ENCODE measurements at regions not wholly inside any gene's neighbourhood (a gene's known extent, or its start where the extent isn't known, plus 50 kb on each side); places are given as distances from the start of the nearest gene placed in this dataset.

DNA sequence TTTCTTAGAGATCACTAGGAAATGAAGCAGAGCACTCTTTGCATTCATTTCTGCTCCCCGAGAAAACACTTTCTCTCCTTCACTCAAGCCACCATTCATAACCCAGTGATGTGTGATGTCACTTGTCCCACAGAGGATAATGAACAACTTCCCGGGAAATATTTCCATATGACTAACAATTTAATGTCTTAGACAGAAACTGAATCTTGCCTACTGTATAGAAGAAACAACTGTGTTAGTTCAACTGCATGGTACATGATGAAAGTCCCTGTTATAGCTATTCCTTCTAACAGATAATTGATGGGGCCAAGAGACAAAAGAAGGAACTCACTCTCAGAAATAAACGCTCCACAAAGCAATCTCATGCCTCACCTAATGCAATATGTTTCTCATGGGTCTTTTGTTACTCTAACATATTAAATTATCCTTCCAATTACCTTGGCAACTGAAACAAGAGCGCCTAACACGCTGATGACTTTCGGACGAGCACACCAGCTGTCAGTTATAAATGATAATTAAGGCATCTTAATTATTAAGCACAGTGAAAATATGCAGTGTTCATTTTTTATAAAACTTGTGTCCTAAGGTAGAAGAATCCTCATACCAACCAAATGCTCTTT, 113.7 kb upstream of the TLR3 start:
- TF ChIP-seq, protein P1, sequence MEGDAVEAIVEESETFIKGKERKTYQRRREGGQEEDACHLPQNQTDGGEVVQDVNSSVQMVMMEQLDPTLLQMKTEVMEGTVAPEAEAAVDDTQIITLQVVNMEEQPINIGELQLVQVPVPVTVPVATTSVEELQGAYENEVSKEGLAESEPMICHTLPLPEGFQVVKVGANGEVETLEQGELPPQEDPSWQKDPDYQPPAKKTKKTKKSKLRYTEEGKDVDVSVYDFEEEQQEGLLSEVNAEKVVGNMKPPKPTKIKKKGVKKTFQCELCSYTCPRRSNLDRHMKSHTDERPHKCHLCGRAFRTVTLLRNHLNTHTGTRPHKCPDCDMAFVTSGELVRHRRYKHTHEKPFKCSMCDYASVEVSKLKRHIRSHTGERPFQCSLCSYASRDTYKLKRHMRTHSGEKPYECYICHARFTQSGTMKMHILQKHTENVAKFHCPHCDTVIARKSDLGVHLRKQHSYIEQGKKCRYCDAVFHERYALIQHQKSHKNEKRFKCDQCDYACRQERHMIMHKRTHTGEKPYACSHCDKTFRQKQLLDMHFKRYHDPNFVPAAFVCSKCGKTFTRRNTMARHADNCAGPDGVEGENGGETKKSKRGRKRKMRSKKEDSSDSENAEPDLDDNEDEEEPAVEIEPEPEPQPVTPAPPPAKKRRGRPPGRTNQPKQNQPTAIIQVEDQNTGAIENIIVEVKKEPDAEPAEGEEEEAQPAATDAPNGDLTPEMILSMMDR (IDR thresholded peaks at IDR 0.05), result no peak
- TF ChIP-seq POLR2A (IDR thresholded peaks at IDR 0.05), result no peak

Data from ovary (tissue), 3 donors.